HEK293T (cell line): ENCODE measurements at regions not wholly inside any gene's neighbourhood (a gene's known extent, or its start where the extent isn't known, plus 50 kb on each side); places are given as distances from the start of the nearest gene placed in this dataset.

Source experiments
- CTCF ChIA-PET: fragments of 350-600 bp; formaldehyde crosslinking; extraction: SDS; loops from one replicate; lab custom pipeline; 2021; ENCODE audit warnings: antibody characterized with exemption, inconsistent platforms; lab: Yijun Ruan, JAX
- POLR2A ChIA-PET: fragments of 350-600 bp; formaldehyde crosslinking; extraction: SDS; loops from one replicate; lab custom pipeline; 2020; ENCODE audit warnings: antibody characterized with exemption, inconsistent platforms; lab: Yijun Ruan, JAX
- DNase-seq: peaks from one replicate; pipeline ENCODE4 v3.0.0; 2012; ENCODE audit warnings: mixed read lengths; ENCODE audit errors: extremely low spot score
- ARNT ChIP-seq: fragments of 450-650 bp; IDR thresholded peaks from 2 replicates; pipeline ENCODE4 v1.6.1; 2017; ENCODE audit warnings: mild to moderate bottlenecking
- BHLHE40 ChIP-seq: fragments of 450-650 bp; IDR thresholded peaks from 2 replicates; pipeline ENCODE4 v1.6.1; 2016; ENCODE audit warnings: mild to moderate bottlenecking, moderate library complexity, borderline replicate concordance
- CTBP1 ChIP-seq: fragments of 450-650 bp; IDR thresholded peaks from 2 replicates; pipeline ENCODE4 v1.6.1; 2016; ENCODE audit warnings: borderline replicate concordance
- ELF4 ChIP-seq: fragments of 450-650 bp; IDR thresholded peaks from 2 replicates; pipeline ENCODE4 v1.6.1; 2017; ENCODE audit warnings: antibody characterized with exemption
- FOXA1 ChIP-seq: fragments of 450-650 bp; IDR thresholded peaks from 2 replicates; pipeline ENCODE4 v1.6.1; 2016; ENCODE audit warnings: mild to moderate bottlenecking
- FOXK2 ChIP-seq: fragments of 450-650 bp; IDR thresholded peaks from 2 replicates; pipeline ENCODE4 v1.6.1; 2016; ENCODE audit warnings: mild to moderate bottlenecking
- FOXM1 ChIP-seq: fragments of 450-650 bp; IDR thresholded peaks from 2 replicates; pipeline ENCODE4 v1.6.1; 2017; ENCODE audit warnings: mild to moderate bottlenecking, borderline replicate concordance
- HDGF ChIP-seq: fragments of 450-650 bp; IDR thresholded peaks from 2 replicates; pipeline ENCODE4 v1.6.1; 2017; ENCODE audit warnings: antibody characterized with exemption, borderline replicate concordance
- L3MBTL2 ChIP-seq: fragments of 450-650 bp; conservative IDR thresholded peaks from 2 replicates; pipeline ENCODE4 v1.6.1; 2016; ENCODE audit warnings: mild to moderate bottlenecking
- LEF1 ChIP-seq: fragments of 450-650 bp; IDR thresholded peaks from 2 replicates; pipeline ENCODE4 v1.6.1; 2017; ENCODE audit warnings: mild to moderate bottlenecking, borderline replicate concordance
- NFRKB ChIP-seq: fragments of 450-650 bp; IDR thresholded peaks from 2 replicates; pipeline ENCODE4 v1.6.1; 2016; ENCODE audit warnings: mild to moderate bottlenecking, moderate library complexity
- SP1 ChIP-seq: fragments of 450-650 bp; IDR thresholded peaks from 2 replicates; pipeline ENCODE4 v1.6.1; 2017
- SUZ12 ChIP-seq: fragments of 450-650 bp; IDR thresholded peaks from 2 replicates; pipeline ENCODE4 v1.6.1; 2016; ENCODE audit warnings: mild to moderate bottlenecking
- TARDBP ChIP-seq: fragments of 450-650 bp; IDR thresholded peaks from 2 replicates; pipeline ENCODE4 v1.6.1; 2016
- ZNF384 ChIP-seq: fragments of 450-650 bp; IDR thresholded peaks from 2 replicates; pipeline ENCODE4 v1.6.1; 2016
- TF ChIP-seq, protein P1 (sequence below): fragments of 450-650 bp; IDR thresholded peaks from 2 replicates; pipeline ENCODE4 v1.6.1; 2016

DNA sequence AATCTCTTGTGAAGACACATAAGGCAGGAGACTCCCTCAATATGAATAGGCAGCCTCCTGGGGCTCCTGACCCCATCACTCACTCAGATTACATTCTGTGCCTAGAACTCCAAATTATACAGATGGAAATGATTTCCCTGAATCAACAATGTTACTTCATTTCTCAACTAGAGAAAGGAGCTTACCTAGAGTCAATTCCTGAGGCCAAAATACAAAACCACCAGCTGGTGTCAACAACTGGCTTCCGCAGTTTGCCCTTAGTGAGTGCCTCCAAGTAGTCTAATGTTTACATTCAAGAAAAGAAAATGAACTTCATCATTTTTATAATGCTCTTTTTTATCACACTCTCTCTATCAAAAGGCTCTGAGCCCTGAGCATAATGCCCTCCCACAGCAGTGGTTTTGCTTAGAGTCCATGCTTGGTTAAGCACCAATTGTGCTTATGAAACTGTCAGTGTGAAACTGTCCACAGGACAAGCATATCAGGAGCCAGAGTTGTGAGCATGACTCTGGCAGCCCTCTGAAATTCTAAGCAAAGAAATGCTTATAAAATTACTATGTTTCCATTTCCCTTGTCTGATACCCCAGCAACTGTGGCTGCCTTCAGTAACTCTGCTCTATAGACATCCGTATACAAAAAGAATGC is 305.7 kb upstream of the PKDCC start:
- DNase-seq: no peak
- CTCF ChIA-PET: no interaction called here
- TF ChIP-seq HDGF (no peak), LEF1 (no peak), SUZ12 (no peak)
- POLR2A ChIA-PET: no interaction called here

- POLR2A ChIA-PET: no interaction called here
- no peak for TF ChIP-seq ZNF384
- no peak for TF ChIP-seq HDGF
- TF ChIP-seq L3MBTL2: no peak
- no peak for TF ChIP-seq SP1
- TF ChIP-seq, protein P1, sequence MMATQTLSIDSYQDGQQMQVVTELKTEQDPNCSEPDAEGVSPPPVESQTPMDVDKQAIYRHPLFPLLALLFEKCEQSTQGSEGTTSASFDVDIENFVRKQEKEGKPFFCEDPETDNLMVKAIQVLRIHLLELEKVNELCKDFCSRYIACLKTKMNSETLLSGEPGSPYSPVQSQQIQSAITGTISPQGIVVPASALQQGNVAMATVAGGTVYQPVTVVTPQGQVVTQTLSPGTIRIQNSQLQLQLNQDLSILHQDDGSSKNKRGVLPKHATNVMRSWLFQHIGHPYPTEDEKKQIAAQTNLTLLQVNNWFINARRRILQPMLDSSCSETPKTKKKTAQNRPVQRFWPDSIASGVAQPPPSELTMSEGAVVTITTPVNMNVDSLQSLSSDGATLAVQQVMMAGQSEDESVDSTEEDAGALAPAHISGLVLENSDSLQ: no peak
- no peak for TF ChIP-seq BHLHE40
- TF ChIP-seq ARNT: no peak
- TF ChIP-seq TARDBP: no peak
- TF ChIP-seq FOXA1: no peak
- CTCF ChIA-PET: no interaction called here
- no peak for DNase-seq
These were observed 304.5 kb upstream of the PKDCC start for GRCh38 chr2:41743324-41743723.

DNA sequence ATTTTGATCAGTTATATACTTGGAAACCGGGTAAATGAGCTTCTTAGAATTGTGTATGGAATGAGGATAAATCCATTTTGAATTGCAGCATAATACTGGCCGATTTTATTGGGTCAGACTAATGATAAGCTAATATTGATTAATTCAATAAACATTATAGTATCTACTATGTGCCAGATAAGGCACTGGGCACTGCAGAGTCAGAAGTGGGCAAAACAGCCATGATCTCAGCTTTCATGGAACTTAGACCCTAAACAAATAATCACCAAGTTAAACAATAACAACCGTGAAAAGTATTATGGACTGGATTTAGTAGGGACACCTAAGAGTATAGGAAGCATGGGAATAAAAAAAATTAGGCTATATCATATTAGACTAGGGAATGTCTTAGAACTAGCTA is 297.0 kb upstream of the PKDCC start:
- TF ChIP-seq TARDBP (no peak), ELF4 (no peak)
- ChIA-PET CTCF (no interaction called here), POLR2A (no interaction called here)
- DNase-seq: no peak

DNA sequence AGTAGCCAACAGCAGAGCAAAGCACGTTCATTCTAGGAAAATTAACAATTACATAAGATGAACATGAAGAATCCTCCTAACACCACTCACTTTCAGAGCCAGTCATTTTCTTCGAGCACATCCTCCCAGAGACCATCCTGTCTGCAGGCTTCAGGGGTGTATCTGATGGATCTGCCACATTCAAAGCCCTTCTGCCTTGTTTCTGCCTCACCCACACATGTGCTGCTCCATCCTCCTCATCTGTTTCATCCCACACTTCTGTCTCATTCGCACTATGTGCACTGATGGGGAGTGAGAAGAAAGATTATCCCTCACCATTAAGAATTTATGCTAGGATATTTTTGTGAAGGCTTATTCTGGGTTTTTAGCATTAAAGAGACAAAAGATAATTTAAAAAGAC is 287.9 kb upstream of the PKDCC start:
- ChIA-PET CTCF (no interaction called here), POLR2A (no interaction called here)
- TF ChIP-seq SP1: no peak
- no peak for DNase-seq

DNA sequence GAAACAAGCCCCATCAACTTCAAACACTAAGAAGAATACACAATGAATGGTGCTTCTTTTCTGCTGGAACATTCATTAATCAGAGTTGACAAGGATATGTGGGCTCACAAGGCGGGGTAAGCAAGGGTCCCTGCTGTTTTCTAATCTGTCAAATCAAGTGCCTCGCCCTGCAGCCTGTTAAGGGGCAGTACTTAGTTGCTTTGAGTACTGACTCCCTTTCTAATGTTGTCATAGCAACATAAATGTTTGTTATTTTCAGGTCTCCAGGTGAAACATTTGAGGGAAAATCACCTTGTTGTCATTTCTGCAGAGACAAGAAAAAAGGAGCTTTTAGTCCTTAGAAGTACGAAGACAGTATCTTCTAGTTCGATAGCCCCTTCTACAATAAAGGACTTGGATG is 284.7 kb upstream of the PKDCC start:
- no peak for DNase-seq
- ChIA-PET CTCF (no interaction called here), POLR2A (no interaction called here)
- TF ChIP-seq ARNT (no peak), ELF4 (no peak), ZNF384 (no peak), SP1 (no peak), CTBP1 (no peak), L3MBTL2 (no peak), SUZ12 (no peak), HDGF (no peak), LEF1 (no peak)

- no peak for DNase-seq
- TF ChIP-seq LEF1 (no peak), HDGF (no peak), FOXM1 (no peak), ARNT (no peak), TARDBP (no peak), FOXK2 (no peak), SUZ12 (no peak), CTBP1 (no peak), L3MBTL2 (no peak), ZNF384 (no peak), NFRKB (no peak), SP1 (no peak)
- TF ChIP-seq, protein P1: no peak
- ChIA-PET CTCF (no interaction called here), POLR2A (no interaction called here)
These were observed 283.7 kb upstream of the PKDCC start for GRCh38 chr2:41764131-41764530.

DNA sequence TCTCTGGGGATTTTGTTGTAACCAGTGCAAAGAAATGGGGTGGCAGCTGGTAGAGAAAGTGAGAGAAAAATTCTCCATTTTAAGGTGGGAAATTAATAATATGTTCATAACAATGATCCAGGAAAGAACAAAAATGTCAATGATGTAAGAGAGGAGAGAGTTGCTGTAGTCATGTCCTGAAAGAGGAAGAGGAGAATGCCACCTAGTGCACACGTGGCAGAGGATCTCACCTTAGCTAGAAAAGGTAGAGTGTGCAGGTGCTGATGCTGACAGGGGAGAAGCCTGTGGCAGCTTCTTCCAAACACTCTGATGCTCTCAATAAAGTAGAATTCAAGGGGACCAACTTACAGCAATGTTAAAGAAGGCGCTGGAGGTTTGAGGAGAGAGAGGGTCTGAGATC is 282.9 kb upstream of the PKDCC start:
- CTCF ChIA-PET: no interaction called here
- no peak for DNase-seq
- POLR2A ChIA-PET: no interaction called here
- TF ChIP-seq SP1 (no peak), L3MBTL2 (no peak), ZNF384 (no peak), ARNT (no peak), CTBP1 (no peak), BHLHE40 (no peak), FOXK2 (no peak)
- TF ChIP-seq, protein P1: no peak
